GM21526 (cell line): ENCODE measurements at regions not wholly inside any gene's neighbourhood (a gene's known extent, or its start where the extent isn't known, plus 50 kb on each side); places are given as distances from the start of the nearest gene placed in this dataset.
"Not testable (repeated sequence)": the region's sequence is repeated elsewhere in the genome, so short reads cannot be mapped to it uniquely, and the experiment has no call there.

Experiments
- ATAC-seq: cut with Tn5 transposase; IDR thresholded peaks from one replicate; pipeline ENCODE4 v1.9.1; 2021; ENCODE audit warnings: moderate library complexity; ENCODE audit not compliant: unreplicated experiment, low FRiP score

GRCh38 chr3:177842743-177843734 lies 645.8 kb upstream of the TBL1XR1 start:
- ATAC-seq, result no peak

- ATAC-seq, result no peak
Measured at GRCh38 chr3:177852001-177852807, 654.9 kb upstream of the TBL1XR1 start.

GRCh38 chr3:177855021-177855420 lies 657.7 kb upstream of the TBL1XR1 start:
- no peak for ATAC-seq

- ATAC-seq, result no peak
Measured at GRCh38 chr3:177860184-177860583, 662.9 kb upstream of the TBL1XR1 start.

- ATAC-seq, result no peak
Measured at GRCh38 chr3:177862962-177863491, 665.7 kb upstream of the TBL1XR1 start.

- ATAC-seq, result not testable (repeated sequence)
Measured at GRCh38 chr3:177871267-177871666, 665.0 kb upstream of the KCNMB2 start.

- no peak for ATAC-seq
Measured at GRCh38 chr3:177878192-177878591, 658.0 kb upstream of the KCNMB2 start.

- ATAC-seq, result no peak
Measured at GRCh38 chr3:177878957-177879356, 657.3 kb upstream of the KCNMB2 start.

- no peak for ATAC-seq
Measured at GRCh38 chr3:177881351-177881750, 654.9 kb upstream of the KCNMB2 start.

- no peak for ATAC-seq
Measured at GRCh38 chr3:177882124-177882648, 654.0 kb upstream of the KCNMB2 start.

GRCh38 chr3:177883091-177883490 lies 653.1 kb upstream of the KCNMB2 start:
- ATAC-seq, result no peak

- peak; percentile 61 for ATAC-seq
Measured at GRCh38 chr3:177883957-177884356, 652.3 kb upstream of the KCNMB2 start.

- no peak for ATAC-seq
Measured at GRCh38 chr3:177885063-177885462, 651.2 kb upstream of the KCNMB2 start.

- no peak for ATAC-seq
Measured at GRCh38 chr3:177886501-177886900, 649.7 kb upstream of the KCNMB2 start.

- ATAC-seq, result peak; percentile 80
Measured at GRCh38 chr3:177887475-177887874, 648.8 kb upstream of the KCNMB2 start.

- ATAC-seq, result no peak
Measured at GRCh38 chr3:177889161-177889560, 647.1 kb upstream of the KCNMB2 start.

GRCh38 chr3:177889652-177890358 lies 646.4 kb upstream of the KCNMB2 start:
- no peak for ATAC-seq

- ATAC-seq, result no peak
Measured at GRCh38 chr3:177890359-177890683, 645.9 kb upstream of the KCNMB2 start.

- ATAC-seq, result not testable (repeated sequence)
Measured at GRCh38 chr3:177891569-177891968, 644.7 kb upstream of the KCNMB2 start.

GRCh38 chr3:177893331-177893730 lies 642.9 kb upstream of the KCNMB2 start:
- no peak for ATAC-seq
